HG03432 (cell line): ENCODE measurements at regions not wholly inside any gene's neighbourhood (a gene's known extent, or its start where the extent isn't known, plus 50 kb on each side); places are given as distances from the start of the nearest gene placed in this dataset.

Experiments used
- ATAC-seq: cut with Tn5 transposase; IDR thresholded peaks from one replicate; pipeline ENCODE4 v1.9.1; 2021; ENCODE audit warnings: mild to moderate bottlenecking, moderate library complexity; ENCODE audit not compliant: unreplicated experiment

DNA sequence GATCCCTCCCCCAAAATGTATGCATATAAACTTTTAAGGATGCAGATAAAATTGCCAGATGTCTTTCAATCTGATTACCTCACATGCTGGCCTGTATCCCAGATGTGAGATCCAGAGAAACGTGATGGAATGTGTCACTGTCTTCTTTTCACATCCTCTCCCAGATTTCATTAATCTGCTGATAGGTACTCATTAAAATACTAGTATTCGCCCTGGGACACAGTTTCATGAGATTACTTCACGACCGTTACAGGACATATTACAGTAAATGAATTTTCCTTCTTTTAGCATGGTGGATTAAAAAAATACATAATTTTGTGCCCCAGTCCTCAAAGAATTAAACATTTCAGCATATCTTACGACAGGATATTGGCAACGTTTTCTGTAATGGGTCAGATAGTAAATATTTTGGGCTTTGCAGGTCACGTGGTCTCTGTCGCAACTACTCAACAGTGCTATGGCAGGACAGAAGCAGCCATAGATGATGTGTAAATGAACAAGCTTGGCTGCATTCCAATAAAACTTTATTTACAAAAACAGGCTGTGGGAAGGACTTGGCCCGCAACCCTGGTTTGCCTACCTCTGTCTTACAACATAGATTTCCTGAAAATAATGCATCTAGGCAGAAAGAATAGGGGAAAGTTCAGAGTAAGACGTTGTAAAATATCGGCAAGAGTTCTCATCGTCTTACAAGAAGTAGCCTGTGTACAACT lies 156.0 kb upstream of the DIO3 start:
- no peak for ATAC-seq

DNA sequence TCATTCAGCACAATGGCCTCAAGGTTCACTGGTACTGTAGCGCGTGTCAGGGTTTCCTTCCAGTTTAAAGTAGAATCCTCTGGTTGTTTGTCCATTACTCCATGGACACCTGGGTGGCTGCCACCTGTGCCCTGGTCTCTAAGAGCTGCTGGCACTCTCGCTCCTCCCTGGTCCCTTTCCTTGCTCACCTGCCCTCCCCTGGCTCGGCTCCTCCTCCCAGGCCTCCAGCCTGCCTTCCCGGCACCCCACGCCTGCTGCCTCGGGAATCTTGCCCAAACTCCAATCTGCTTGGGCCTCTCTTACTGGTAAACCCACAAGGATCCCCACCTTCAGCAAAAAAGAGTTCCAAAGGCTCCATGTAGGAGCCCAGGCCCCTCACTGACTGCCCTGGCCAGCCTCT lies 154.4 kb upstream of the DIO3 start:
- ATAC-seq, result no peak

DNA sequence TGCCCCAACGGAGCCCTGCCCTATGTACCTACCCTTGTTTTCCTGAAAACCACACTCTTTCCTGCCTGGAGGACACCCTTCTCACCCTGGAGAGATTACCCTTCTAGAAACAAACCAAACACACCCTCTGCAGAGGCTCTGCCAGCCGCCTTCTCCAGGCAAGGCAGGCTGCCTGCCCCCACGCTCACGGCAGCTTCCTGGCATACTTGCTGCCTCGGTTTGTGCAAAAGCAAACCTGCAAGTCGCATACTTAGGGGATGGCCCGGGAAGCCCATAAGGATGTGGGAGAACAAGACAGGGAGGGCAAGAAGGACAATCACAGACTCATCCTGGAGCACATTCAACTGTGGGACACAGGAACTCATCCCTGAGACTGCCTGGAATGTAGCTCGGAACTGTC lies 154.0 kb upstream of the DIO3 start:
- ATAC-seq, result no peak

DNA sequence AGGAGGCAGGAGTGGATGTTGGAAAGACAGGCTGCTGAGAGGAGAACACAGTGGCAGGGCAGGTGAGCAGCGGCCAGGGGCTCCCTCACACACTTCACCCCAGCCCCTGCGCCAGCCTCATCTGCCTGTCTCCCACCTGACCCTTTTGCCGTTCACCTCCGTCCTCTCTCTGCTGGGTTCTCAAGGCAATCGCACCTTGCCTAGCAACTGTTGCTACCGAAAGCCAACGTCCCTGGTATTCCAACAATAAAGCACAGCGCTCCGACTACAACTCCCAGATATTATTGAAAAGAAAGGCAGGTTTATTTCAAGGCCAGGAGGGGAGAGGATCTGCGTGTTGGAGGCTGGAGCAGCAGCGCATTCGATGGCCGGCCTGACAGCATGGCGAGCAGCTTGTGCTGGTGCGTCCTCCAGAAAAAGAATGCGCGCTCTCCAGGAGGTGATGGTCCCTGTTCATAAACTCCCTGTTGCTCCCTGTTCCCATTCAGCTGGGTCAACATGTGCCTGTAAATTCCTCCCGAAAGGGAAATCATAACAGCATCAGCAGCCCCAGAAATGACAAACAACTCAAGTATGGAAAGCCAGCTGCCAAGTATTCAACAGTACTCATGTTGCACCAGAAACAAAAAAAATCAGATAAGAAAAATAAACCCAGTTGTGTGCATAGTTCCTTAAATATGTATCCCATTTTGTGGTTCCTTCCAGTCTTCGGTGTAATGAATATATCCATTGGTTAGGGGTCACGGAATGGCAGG lies 153.0 kb upstream of the DIO3 start:
- no peak for ATAC-seq

DNA sequence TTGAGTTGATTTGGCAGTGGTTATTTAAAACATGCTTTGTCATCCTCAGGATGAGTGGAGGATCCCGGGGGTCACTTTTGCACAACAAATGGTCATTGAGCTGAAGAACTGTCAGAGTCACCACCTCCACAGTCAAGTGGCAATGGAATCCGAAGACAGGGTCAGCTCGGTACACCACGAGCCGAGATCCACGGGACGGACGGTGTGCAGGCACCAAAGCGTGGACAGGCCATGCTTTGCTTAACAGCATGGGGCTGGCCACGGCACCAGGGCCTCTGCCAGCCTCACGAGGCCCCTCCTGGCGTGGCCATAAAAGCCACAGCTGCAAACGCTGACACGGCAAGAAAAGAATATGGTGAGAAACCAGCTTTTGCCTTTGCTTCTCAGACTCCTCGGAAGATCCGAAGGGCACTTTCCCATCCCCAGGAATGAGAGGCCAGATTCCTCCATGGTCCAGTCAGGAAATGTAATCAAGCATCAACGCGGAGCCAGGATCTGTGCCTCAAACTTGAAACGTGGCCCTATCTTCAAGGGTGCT lies 152.2 kb upstream of the DIO3 start:
- ATAC-seq, result no peak

DNA sequence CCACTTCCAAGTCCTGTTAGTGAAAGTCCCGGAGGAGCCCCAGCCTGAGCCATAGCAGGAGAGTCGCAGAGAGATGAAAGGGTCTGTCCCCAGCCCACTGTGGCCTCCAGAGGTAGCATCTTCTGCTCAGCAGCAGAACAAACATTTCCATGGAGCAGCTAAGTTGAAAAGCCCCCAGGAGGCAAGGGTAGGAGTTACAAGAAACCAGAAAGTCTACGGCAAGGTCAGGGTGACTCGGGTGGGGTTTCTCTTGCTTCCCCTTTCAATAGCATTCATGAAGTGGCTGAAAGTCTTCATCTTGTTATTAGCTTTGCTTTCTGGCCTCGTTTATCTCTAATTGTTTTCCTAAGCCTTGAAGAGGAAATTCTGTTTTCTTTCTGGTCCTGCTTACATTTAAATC lies 151.2 kb upstream of the DIO3 start:
- ATAC-seq, result no peak

DNA sequence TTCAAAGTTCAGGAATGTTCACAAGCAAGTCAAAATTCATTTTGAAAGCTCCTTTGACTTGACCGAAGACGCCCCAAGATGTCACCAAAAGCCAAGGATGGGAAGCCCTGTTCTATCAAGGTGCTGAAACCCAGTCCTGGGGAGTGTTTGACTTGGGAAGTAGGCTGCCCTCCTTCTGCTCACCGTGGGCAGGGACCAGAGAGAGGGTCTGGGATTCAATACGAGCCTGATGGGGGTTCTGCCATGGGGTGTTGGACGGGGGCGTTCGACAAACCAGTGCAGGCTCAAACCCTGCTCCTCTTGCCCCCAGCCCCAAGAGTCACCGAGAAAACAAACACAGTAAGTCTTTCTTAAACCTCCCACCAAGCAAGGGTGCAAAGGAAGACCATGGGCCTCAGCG lies 150.1 kb upstream of the DIO3 start:
- no peak for ATAC-seq

DNA sequence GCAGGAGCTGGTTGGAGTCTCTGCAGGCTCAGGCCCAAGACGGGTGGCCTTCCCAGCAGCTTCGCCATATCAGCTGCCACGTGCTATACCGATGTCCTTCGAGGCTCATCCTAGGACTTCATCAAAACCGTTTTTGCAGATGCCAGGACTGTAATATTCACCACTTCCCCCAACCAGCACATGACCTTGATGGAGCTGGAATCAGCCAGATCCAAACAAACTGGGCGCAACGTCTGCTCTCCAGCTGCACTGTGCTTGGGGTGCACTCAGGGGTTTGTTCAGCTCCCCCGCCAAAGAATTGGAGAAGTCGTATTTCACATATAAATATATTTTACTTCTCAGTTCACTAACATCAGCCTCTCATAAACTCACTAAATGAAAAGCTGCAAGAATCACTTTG lies 149.5 kb upstream of the DIO3 start:
- ATAC-seq, result no peak

DNA sequence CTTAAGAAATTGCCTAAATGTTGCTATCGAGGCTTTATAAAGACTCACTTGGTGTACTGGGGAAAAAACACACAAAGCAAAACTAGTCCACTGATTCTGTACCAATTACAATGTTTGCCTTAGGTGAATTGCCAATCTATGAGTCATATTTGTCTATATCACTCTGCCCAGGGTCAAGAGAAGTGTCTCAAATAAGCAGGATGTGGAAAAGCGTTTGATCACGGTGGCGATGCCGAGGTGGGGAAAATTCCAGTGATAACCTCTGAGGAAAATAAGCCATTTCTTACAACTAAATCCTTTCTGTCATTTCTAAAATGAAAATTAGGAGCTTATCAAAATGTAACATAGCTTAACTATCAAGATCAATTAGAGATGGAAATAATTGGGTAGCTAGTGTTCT lies 148.6 kb upstream of the DIO3 start:
- ATAC-seq, result no peak

DNA sequence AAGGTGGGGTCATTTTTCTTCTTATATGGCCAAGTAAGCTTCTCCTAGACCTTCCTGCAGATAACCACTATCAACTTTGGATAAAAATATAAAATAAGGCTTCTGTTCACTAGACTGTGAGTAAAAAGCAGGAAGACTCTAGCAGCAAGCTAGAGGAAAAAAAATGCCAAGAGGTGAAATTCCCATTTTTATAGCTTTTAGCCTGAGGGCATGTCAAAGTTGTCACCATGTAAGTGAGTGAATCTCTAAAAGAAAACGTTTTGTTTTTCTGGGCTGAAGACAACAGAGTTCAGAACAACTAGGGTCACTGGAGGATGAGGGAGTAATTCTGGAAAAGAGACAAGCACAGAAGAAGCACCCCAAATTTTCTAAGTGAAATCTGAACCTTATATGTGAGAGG lies 143.9 kb upstream of the DIO3 start:
- ATAC-seq, result no peak

DNA sequence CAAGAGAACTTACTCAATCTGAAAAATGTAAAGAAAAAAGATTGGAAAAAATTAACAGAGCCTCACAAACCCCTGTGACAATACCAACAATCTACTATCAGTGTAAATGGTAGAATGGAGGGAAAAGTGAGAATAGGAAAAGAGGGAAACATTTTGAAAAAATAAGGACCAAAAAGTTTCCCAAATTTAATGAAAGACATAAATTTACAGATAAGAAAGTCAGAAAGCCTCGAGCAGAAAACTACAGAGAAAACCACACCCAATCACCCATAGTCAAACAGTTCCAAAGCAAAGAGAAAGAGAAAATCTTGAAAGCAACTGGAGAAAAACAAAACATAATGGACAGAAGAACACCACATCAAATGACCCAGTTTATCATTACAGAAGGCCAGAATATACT lies 142.7 kb upstream of the DIO3 start:
- no peak for ATAC-seq

DNA sequence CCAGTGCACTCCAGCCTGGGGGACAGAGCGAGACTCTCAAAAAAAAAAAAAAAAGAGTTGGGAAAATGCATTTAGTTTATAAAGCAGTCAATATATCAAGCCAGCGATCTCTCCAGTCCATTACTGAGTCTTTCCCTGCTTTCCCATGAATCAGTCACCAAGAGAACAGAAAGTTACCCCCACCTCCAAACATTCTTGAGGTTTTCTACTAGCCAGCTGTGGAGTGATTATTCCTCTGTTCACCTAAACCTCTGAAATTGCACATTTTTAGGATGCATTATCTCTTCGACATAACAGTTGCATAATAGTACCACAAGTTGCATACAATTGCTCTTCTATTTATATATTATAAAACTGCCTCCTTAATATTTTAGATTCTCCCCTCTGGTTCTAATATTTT lies 134.8 kb upstream of the DIO3 start:
- ATAC-seq, result no peak

DNA sequence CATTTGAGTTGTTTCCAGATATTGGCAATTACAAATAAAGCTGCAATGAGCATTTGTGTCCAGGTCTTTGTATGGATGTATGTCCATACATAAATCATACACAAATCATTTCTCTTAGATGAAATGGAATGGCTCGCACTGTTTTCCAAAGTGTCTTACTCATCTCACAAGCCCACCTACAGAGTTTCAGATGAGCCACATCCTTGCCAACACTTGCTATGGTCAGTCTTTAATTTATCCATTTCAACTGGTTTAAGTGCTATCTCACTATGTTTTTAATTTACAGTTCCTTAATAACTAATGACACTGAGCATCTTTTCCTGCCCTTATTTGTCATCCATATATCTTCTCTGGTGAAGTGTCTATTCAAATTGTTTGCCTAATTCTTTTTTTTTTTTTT lies 132.9 kb upstream of the DIO3 start:
- ATAC-seq, result no peak

DNA sequence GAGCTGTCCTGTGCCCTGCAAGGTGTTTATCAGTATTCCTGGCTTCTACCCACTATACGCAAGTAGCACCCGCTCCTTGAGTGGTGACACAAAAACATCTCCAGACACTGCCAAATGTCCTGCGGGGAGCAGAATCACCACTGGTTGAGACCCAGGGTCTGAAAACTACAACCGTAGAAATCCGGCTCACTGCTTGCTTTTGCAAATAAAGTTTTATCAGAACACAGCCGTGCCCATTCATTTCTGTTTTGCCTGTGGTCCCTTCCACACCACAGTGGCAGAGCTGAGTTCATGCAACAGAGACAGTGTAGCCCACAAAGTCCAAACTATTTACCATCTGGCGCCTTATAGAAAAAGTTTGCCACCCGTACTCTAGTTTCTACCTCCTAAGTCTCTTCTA lies 125.7 kb upstream of the DIO3 start:
- ATAC-seq, result no peak

DNA sequence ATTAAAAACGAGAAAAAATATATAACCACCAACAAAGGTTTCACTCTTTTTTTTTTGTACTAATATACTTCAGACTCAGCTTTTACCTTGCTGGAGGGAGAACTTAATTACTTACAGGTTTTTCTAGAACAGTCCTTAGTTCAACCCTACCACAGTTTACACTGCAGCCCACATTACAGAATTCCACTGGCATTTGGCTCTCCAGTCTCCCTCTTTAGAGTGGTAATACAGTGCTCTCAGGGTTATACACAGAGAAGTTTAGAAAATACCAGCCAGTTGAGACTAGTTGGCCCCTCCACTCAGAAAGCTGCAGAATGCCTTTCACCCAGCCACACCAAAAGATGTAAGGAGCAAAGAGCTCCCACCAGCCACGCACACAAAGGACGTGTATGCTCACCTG lies 122.3 kb upstream of the DIO3 start:
- ATAC-seq, result no peak

DNA sequence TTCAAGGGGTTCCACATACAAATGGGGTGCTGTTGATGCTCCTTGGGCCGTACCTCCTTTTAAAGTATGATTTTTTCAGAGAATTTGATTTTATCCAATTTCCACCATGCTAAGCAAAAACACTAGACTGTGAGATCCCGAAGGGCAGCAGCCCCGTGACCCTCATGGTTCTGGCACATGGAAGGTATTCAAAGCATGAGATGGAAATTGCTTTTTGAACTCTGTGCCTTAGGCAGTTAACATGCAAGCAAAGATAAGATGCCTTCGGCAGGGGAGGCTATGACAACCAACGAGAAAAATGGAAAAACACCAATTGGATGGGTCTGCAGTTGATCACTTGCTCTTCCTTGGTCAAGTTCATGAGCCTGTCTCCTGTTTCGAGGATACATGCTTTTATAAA lies 120.8 kb upstream of the DIO3 start:
- ATAC-seq, result no peak

DNA sequence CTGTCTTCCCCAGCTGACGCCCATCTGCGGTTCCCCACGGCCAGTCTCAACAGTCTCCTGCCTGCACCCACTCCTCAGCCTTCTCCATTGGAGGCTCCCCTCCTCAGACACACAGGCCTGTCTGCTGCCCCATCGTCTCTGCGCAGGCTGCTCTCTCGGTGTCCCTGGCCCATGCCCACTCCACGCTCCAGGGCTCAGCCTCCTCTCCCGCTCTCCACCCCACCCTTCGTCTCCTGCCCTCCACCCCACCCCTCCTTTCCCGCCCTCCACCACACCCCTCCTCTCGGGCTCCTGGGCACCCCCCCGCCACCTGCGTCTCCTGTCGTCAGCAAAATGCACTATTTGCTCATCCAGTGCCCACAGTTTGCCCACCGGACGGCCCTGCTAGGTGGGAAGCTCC lies 119.6 kb upstream of the DIO3 start:
- no peak for ATAC-seq

DNA sequence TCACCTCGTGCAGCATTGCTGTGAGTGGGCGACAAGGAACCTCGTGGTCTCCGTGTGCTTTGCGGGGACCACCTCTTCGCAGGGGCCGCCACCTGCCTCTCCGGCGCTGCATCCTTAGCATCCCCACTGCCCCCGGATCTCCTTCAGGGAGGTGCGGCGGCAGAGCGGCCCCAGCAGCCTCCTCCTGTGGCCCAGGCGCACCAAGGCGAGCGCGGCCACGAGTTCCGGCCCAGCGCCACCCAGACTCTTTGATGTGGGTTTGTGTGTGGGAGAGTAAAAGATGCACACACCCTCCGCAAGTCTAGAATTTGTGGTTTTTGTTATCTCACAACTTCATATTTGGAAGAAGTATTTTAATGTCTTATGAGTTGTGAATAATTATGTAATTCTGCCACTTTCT lies 118.8 kb upstream of the DIO3 start:
- no peak for ATAC-seq

DNA sequence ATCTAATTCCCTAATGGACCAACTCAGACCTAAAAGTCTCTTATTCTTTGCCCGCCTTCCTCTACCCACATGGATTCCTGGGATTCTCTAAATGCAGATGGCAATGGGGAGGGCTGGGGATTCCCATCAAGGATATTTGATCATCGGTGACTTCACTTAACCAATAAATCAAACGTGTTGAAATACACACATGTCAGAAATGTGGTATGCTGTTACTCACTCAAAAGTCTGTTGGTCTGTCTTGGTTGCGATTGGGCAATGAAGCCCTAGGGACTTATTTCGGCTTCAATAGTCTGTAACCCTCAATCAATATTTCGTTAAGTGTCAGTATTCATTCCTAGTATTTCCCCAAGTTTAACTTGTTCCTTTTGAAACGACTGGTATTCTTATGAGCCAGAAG lies 117.2 kb upstream of the DIO3 start:
- no peak for ATAC-seq

DNA sequence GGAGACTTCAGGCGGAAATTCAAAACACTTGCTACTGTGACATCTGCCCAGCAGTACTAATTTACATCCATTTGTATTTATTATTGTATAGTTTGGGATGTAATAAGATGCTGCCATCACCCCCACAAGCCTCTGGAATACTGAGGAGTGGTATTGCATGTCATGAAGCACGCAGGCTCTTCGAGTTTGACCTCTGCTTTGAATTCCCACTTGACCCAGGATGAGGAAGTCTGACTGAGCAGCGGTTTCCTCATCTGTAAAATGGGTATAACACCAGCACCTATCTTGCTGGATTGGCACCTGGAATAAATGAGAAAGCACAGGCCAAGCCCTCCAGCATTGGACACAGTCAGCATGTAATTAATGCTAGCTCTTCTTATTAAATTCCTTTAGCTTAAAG lies 116.0 kb upstream of the DIO3 start:
- ATAC-seq, result no peak

DNA sequence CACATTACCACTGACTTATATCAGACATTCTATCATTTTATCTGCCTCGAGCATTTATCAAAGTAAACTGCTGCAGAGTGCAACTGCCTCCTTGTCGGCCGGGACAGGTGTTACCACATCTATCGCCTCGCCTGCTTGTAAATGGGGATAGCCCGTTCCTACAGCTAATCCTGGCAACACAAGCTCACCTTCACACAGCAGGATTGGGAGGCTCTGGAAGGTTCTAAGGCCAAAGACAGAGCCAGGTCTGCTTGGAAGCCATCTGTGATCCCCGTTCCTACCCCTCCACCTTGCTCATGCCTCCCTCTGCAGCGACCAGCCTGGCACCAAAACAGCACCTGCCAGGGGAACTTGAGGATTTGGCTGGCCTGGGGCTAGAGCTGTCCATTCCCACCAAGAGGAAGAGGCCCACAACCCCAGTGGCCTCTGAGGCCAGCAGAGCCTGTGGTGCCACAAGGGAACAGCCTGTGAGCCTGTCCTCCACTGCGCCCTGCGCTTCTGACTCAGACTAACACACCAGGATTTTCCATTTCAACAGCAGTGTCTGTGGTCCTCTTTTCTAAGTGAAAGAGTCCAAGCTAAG lies 114.8 kb upstream of the DIO3 start:
- ATAC-seq, result no peak

DNA sequence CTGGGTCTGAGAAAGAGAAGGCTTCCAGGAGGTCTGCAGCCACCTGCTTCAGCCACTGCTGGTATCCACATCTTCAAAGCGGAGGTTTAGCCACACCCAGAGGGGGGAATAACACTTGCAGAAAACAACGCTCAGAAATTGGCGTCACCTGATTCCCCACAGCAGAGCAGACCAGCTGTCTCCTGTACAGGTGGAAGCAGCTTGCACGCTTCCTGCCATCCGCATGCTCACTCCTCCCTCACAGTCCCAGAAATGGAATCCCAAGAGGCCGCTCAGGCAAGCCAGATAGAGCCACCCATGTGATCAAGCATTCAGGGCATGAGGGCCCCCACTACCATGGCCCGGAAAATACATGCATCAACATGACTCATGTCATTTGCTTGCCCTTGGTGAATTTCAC lies 112.2 kb upstream of the DIO3 start:
- no peak for ATAC-seq
